A673 (cell line): ENCODE measurements at regions not wholly inside any gene's neighbourhood (a gene's known extent, or its start where the extent isn't known, plus 50 kb on each side); places are given as distances from the start of the nearest gene placed in this dataset.

Source experiments
- BruUV-seq: library from RNA; stranded (reverse); fragments of 400-500 nt; replicated peaks from 2 replicates; lab custom pipeline; 2021; lab: Mats Ljungman, UMichigan
- CTCF ChIA-PET: fragments of 300-600 bp; sonication (Branson Sonifier 250); formaldehyde crosslinking; loops from one replicate; lab custom pipeline; 2022; ENCODE audit warnings: antibody characterized with exemption; lab: Charles Lee
- POLR2A ChIA-PET: fragments of 300-600 bp; sonication (Branson Sonifier 250); formaldehyde crosslinking; loops from one replicate; lab custom pipeline; 2022; ENCODE audit warnings: antibody characterized with exemption; ENCODE audit not compliant: low non-redundant PET; lab: Charles Lee
- DNase-seq: peaks from one replicate; pipeline ENCODE4 v3.0.0-alpha.2; 2015; ENCODE audit warnings: low spot score
- H3K27ac ChIP-seq: fragments of 200-600 bp; sonication (generic); 2 replicates; pipeline ENCODE4 v1.5.1; 2016; ENCODE audit warnings: mixed run types, low read depth, mild to moderate bottlenecking, mixed read lengths, antibody characterized with exemption, low read length; ENCODE audit not compliant: poor library complexity, severe bottlenecking
- H3K27me3 ChIP-seq: fragments of 200-600 bp; sonication (generic); replicated peaks from 2 replicates; pipeline ENCODE4 v1.6.1; 2017; ENCODE audit warnings: mixed run types, low read depth, mild to moderate bottlenecking, mixed read lengths, antibody characterized with exemption, low read length; ENCODE audit not compliant: insufficient read depth, poor library complexity
- H3K36me3 ChIP-seq: fragments of 200-600 bp; sonication (generic); 2 replicates; pipeline ENCODE4 v1.6.1; 2016; ENCODE audit warnings: mixed run types, mild to moderate bottlenecking, mixed read lengths, antibody characterized with exemption, low read length; ENCODE audit not compliant: insufficient read depth, poor library complexity, severe bottlenecking
- H3K4me1 ChIP-seq: fragments of 200-600 bp; sonication (generic); 2 replicates; pipeline ENCODE4 v1.6.1; 2017; ENCODE audit warnings: mixed run types, mild to moderate bottlenecking, mixed read lengths, antibody characterized with exemption, low read length; ENCODE audit not compliant: insufficient read depth, poor library complexity, severe bottlenecking
- H3K4me3 ChIP-seq: fragments of 200-600 bp; sonication (generic); 2 replicates; pipeline ENCODE4 v1.5.1; 2016; ENCODE audit warnings: low read depth, mixed run types, mild to moderate bottlenecking, mixed read lengths, low read length; ENCODE audit not compliant: poor library complexity, severe bottlenecking
- H3K9me3 ChIP-seq: fragments of 200-600 bp; sonication (generic); 2 replicates; pipeline ENCODE4 v1.6.1; 2016; ENCODE audit warnings: mixed run types, low read depth, mild to moderate bottlenecking, mixed read lengths, antibody characterized with exemption, low read length; ENCODE audit not compliant: poor library complexity, severe bottlenecking
- EZH2 ChIP-seq: fragments of 200-600 bp; sonication (generic); IDR thresholded peaks from 2 replicates; pipeline ENCODE4 v1.6.1; 2017; ENCODE audit warnings: borderline replicate concordance, low read depth, mild to moderate bottlenecking, mixed read lengths, antibody characterized with exemption, low read length; ENCODE audit not compliant: poor library complexity, severe bottlenecking
- intact Hi-C: fragments of 100-400 bp; cut with micrococcal nuclease; formaldehyde crosslinking; loops from one replicate; pipeline ENCODE4 v1.10.0; 2022; ENCODE audit not compliant: unreplicated experiment
- TF ChIP-seq, protein P1 (sequence below): fragments of 300-800, 200-600 bp; sonication (generic); conservative IDR thresholded peaks from 2 replicates; pipeline ENCODE4 v1.5.1; 2017; ENCODE audit warnings: low read depth, mild to moderate bottlenecking, antibody characterized with exemption, low read length, moderate library complexity, mixed read lengths

DNA sequence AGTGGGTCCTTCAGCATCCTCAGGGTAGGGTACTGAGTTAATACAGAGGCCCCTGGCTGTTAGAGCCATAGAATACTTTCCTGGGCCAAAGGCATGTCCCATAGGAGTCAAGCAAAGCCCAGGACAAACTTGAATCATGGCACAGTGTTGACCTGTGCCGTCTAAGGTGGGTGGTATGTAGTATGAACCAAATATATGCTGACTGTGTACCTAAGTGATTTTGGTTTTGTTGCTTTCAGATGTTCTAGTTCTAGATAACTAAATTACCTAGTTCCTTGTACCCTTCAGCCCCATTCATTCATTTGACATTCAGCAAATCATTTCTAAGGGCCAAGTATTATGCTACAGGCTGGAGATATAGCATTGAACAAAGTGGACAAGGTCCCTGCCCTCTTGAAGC is 61.3 kb upstream of the GPRC5B start:
- TF ChIP-seq, protein P1, sequence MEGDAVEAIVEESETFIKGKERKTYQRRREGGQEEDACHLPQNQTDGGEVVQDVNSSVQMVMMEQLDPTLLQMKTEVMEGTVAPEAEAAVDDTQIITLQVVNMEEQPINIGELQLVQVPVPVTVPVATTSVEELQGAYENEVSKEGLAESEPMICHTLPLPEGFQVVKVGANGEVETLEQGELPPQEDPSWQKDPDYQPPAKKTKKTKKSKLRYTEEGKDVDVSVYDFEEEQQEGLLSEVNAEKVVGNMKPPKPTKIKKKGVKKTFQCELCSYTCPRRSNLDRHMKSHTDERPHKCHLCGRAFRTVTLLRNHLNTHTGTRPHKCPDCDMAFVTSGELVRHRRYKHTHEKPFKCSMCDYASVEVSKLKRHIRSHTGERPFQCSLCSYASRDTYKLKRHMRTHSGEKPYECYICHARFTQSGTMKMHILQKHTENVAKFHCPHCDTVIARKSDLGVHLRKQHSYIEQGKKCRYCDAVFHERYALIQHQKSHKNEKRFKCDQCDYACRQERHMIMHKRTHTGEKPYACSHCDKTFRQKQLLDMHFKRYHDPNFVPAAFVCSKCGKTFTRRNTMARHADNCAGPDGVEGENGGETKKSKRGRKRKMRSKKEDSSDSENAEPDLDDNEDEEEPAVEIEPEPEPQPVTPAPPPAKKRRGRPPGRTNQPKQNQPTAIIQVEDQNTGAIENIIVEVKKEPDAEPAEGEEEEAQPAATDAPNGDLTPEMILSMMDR, result no peak
- intact Hi-C loops, result no loop called here
- ChIA-PET CTCF (no interaction called here), POLR2A (interaction anchor here (0.7 kb wide), 1 partner anchor 93 kb away, joined by 3 read pairs; no protein-coding TSS in a partner anchor)
- Histone ChIP-seq H3K4me3 (no peak overlapping the region), H3K27me3 (peaks cover 32% of the 10 kb centered on the region), H3K27ac (no peak overlapping the region), H3K9me3 (no peaks in the 10 kb centered on the region), H3K4me1 (no peaks in the 10 kb centered on the region), H3K36me3 (no peaks in the 10 kb centered on the region)
- no peak for DNase-seq
- no TSS peak for BruUV-seq

DNA sequence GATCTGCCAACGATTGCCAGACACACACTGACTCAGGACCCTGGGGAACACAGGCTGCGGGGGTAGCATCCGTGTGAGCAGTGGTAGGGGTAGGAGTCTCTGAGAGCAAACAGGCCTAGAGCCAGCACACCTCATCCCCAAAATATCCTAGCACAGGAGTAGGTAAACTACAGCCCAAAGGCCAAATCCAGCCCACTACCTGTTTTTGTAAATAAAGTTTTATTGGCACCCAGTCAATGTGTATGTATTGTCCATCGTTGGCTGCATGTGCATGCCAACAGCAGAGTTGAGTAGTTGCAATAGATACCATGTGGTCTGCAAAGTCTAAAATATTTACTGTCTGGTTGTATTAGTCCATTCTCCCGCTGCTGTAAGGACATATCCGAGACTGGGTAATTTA is 55.5 kb upstream of the GPRC5B start:
- no peak for TF ChIP-seq EZH2
- TF ChIP-seq, protein P1, result no peak
- no peaks in the 10 kb centered on the region for H3K9me3 ChIP-seq
- no peak overlapping the region for H3K4me3 ChIP-seq
- intact Hi-C loops, result no loop called here
- H3K4me1 ChIP-seq, result no peaks in the 10 kb centered on the region
- H3K36me3 ChIP-seq, result no peaks in the 10 kb centered on the region
- ChIA-PET CTCF (no interaction called here), POLR2A (no interaction called here)
- peaks cover 25% of the 10 kb centered on the region for H3K27me3 ChIP-seq
- H3K27ac ChIP-seq, result no peak overlapping the region
- DNase-seq, result no peak
- BruUV-seq, result no TSS peak

DNA sequence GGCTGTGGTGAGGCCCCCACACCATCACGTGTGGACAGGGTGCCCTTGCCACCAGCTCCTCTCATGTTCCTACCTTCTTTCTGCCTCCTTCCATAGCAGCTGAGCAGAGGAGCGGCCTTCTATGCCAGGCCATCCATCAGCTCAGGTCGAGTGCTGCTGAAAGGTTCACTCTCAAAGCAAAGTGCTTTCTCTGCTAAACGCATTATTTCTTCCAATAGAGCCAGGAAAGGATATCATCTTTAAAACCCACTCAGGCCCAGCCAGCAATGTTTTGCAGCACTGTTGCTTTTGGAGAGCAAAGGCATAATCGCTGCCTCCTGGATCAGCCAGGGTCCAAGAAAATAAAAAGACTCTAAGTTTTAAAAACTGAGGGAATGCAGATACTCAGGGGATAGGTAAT is 54.9 kb upstream of the GPRC5B start:
- no peak for DNase-seq
- Histone ChIP-seq H3K27ac (no peak overlapping the region), H3K4me1 (no peaks in the 10 kb centered on the region), H3K4me3 (no peak overlapping the region), H3K27me3 (peaks cover 31% of the 10 kb centered on the region), H3K36me3 (no peaks in the 10 kb centered on the region), H3K9me3 (no peaks in the 10 kb centered on the region)
- no TSS peak for BruUV-seq
- POLR2A ChIA-PET, result no interaction called here
- TF ChIP-seq, protein P1, result no peak
- TF ChIP-seq EZH2, result no peak
- CTCF ChIA-PET, result no interaction called here
- intact Hi-C loops, result no loop called here
